Cardiac fibroblast (primary cell): ENCODE measurements at regions not wholly inside any gene's neighbourhood (a gene's known extent, or its start where the extent isn't known, plus 50 kb on each side); places are given as distances from the start of the nearest gene placed in this dataset.
A peak's percentile ranks its signal among the peaks of the same experiment; 100 is the strongest.

Experiments used
- DNase-seq, 2 donors: peaks; one replicate each; pipeline versions ENCODE4 v3.0.0 to v3.0.0-alpha.2; 2010; ENCODE audit warnings: low read depth in 2 of 2
- H3K4me3 ChIP-seq, 2 donors: replicated peaks in 1 of 2; 1 replicate in 1 of 2; 2 replicates in 1 of 2; pipeline ENCODE4 v1.5.1; 2011; ENCODE audit warnings: low read depth in 2 of 2, low read length in 2 of 2, mild to moderate bottlenecking in 2 of 2, moderate library complexity in 1 of 2
- CTCF ChIP-seq: IDR thresholded peaks from one replicate; pipeline ENCODE4 v1.5.1; 2011; ENCODE audit warnings: low read depth, mild to moderate bottlenecking, low read length, inconsistent platforms

- no peak for DNase-seq
- TF ChIP-seq CTCF, result no peak
- no peak overlapping the region for H3K4me3 ChIP-seq
Observed at GRCh38 chr12:20262119-20262518, 106.2 kb upstream of the PDE3A start.

GRCh38 chr12:20264026-20264425 lies 104.3 kb upstream of the PDE3A start:
- no peak for TF ChIP-seq CTCF
- DNase-seq, result no peak
- H3K4me3 ChIP-seq, result no peak overlapping the region

DNA sequence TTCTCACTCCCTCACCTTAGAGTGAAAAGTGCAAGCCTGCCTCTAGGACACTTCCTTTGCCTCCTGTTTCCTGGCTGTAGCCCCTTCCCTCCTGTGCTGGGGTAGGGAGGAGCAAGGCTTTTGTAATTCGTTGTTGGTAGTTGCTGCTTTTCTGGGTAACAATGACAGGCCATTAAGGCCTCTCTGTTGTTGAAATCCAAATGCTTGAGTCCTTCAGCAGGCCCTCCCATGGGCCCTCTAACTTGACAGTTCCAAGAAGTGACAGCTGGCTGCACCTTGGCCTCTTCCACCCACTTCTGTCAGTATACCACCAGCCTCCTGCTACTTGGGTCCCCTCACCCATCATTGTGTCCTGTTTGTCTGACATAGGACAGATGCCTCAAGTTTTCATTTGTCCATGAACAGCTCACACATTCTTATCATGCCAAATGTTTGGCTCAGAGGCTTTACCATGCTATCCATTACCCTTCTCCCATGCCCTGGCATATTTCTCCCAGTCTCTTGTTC lies 103.7 kb upstream of the PDE3A start:
- no peak overlapping the region for H3K4me3 ChIP-seq
- peak in 1 of 2 donors; percentile 24 for DNase-seq
- no peak for TF ChIP-seq CTCF

- TF ChIP-seq CTCF, result no peak
- no peak overlapping the region for H3K4me3 ChIP-seq
- peak; percentile 50 to 70 for DNase-seq
Observed at GRCh38 chr12:20268121-20268732, 100.1 kb upstream of the PDE3A start.

GRCh38 chr12:20268771-20269170 lies 99.6 kb upstream of the PDE3A start:
- no peak overlapping the region for H3K4me3 ChIP-seq
- TF ChIP-seq CTCF, result no peak
- no peak for DNase-seq

GRCh38 chr12:20269337-20270067 lies 98.8 kb upstream of the PDE3A start:
- H3K4me3 ChIP-seq, result no peak overlapping the region
- TF ChIP-seq CTCF, result no peak
- no peak for DNase-seq
